GM23248 (cell line): ENCODE measurements at regions not wholly inside any gene's neighbourhood (a gene's known extent, or its start where the extent isn't known, plus 50 kb on each side); places are given as distances from the start of the nearest gene placed in this dataset.

Experiments
- EZH2 ChIP-seq: fragments of 200-600 bp; sonication (generic); IDR thresholded peaks from 2 replicates; pipeline ENCODE4 v1.6.1; 2018; ENCODE audit warnings: antibody characterized with exemption, mild to moderate bottlenecking; ENCODE audit not compliant: insufficient read depth, poor library complexity, severe bottlenecking
- EZH2phosphoT487 ChIP-seq: fragments of 200-600 bp; sonication (generic); IDR thresholded peaks from 2 replicates; pipeline ENCODE4 v1.6.1; 2018; ENCODE audit warnings: antibody characterized with exemption, moderate library complexity, mild to moderate bottlenecking, low read depth; ENCODE audit not compliant: insufficient read depth

DNA sequence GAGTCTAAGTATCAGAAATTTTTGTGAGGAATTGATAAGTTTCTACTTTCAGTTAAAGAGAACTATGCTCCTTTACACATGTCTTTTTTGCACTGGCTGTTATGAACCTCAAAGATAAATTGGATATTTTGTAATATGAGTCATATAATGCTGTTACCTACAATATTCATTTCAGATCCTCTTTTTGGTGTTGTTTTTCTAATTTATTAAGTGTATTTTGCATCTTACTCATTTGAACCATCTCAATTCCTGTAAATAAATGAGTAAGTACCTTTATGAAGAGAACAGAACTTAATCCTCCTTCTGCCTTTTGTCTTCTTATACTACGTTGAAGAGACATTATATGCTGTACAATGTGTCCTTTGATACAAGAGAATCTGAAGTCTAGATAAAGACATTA is 74.4 kb downstream of the ZIC1 start:
- TF ChIP-seq EZH2 (no peak), EZH2phosphoT487 (no peak)
